GM12891 (cell line): ENCODE measurements at regions not wholly inside any gene's neighbourhood (a gene's known extent, or its start where the extent isn't known, plus 50 kb on each side); places are given as distances from the start of the nearest gene placed in this dataset.

ENCODE experiments used
- PAX5 ChIP-seq: IDR thresholded peaks from 2 replicates; pipeline ENCODE4 v1.6.1; 2011; ENCODE audit warnings: low read length, moderate library complexity, mild to moderate bottlenecking; ENCODE audit not compliant: insufficient read depth, severe bottlenecking
- POLR2A ChIP-seq: IDR thresholded peaks from 2 replicates; pipeline ENCODE4 v1.6.1; 2011; ENCODE audit warnings: low read depth, low read length, control low read depth
- POLR2AphosphoS5 ChIP-seq: IDR thresholded peaks from 2 replicates; pipeline ENCODE4 v1.6.1; 2011; ENCODE audit warnings: low read depth, low read length, control low read depth

DNA sequence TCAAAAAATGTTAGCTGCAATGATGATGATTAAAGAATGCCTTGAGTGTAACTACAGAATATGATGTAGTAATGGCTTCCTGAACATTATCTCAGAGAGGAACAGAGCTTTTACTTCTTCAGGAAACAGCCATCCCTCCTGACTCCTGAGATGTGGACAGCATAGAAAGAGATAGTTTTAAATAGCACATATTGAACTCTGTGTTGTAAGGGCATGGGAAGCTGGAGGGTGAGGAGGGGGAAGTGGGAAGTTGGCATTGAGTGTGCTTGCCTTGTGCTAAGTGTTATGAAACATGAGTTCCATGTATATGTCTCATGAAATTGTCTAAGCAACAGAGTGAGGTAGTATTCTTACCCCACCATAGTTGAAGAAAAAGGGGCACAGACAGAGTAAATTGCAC lies 161.5 kb upstream of the SLC28A3 start:
- TF ChIP-seq POLR2A (no peak), PAX5 (no peak), POLR2AphosphoS5 (no peak)
